ENCODE measurements at regions not wholly inside any gene's neighbourhood (a gene's known extent, or its start where the extent isn't known, plus 50 kb on each side); places are given as distances from the start of the nearest gene placed in this dataset.

DNA sequence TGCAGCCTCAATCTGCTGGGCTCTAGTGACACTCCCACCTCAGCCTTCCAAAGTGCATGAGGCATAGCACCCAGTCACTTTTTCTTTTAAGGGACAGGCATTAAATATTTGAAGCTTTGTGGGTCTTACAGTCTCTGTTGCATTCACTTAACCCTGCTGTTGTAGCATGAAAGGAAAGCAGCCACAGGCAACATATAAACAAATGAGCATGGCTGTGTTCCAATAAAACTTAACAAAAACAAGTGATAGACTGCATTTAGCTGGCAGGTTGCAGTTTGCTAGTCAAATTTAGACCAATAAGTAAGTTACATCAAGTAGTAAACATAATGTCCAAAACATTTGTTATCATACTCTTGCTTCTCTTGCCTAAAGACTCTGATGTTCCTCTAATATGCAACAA is 297.3 kb upstream of the MMADHC start:
- TF ChIP-seq, protein P1, sequence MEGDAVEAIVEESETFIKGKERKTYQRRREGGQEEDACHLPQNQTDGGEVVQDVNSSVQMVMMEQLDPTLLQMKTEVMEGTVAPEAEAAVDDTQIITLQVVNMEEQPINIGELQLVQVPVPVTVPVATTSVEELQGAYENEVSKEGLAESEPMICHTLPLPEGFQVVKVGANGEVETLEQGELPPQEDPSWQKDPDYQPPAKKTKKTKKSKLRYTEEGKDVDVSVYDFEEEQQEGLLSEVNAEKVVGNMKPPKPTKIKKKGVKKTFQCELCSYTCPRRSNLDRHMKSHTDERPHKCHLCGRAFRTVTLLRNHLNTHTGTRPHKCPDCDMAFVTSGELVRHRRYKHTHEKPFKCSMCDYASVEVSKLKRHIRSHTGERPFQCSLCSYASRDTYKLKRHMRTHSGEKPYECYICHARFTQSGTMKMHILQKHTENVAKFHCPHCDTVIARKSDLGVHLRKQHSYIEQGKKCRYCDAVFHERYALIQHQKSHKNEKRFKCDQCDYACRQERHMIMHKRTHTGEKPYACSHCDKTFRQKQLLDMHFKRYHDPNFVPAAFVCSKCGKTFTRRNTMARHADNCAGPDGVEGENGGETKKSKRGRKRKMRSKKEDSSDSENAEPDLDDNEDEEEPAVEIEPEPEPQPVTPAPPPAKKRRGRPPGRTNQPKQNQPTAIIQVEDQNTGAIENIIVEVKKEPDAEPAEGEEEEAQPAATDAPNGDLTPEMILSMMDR (IDR thresholded peaks at IDR 0.05): no peak
- no peak for TF ChIP-seq FOXM1 (IDR thresholded peaks at IDR 0.05; ENCODE audit: low read depth)
- no peak for TF ChIP-seq MEF2A (IDR thresholded peaks at IDR 0.05; ENCODE audit: borderline replicate concordance, low read depth)
- TF ChIP-seq POLR2AphosphoS5 (IDR thresholded peaks at IDR 0.05; ENCODE audit: low read depth, low read length): no peak
- no peak for TF ChIP-seq TEAD4 (IDR thresholded peaks at IDR 0.05; ENCODE audit: borderline replicate concordance, insufficient read depth)
- TF ChIP-seq, protein P2, sequence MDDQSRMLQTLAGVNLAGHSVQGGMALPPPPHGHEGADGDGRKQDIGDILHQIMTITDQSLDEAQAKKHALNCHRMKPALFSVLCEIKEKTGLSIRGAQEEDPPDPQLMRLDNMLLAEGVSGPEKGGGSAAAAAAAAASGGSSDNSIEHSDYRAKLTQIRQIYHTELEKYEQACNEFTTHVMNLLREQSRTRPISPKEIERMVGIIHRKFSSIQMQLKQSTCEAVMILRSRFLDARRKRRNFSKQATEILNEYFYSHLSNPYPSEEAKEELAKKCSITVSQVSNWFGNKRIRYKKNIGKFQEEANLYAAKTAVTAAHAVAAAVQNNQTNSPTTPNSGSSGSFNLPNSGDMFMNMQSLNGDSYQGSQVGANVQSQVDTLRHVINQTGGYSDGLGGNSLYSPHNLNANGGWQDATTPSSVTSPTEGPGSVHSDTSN (IDR thresholded peaks at IDR 0.05): no peak
- no peak for TF ChIP-seq FOSL2 (IDR thresholded peaks at IDR 0.05; ENCODE audit: borderline replicate concordance, low read depth)
- no peak for TF ChIP-seq MXI1 (IDR thresholded peaks at IDR 0.05; ENCODE audit: low read depth, low read length)
- TF ChIP-seq, protein P3, sequence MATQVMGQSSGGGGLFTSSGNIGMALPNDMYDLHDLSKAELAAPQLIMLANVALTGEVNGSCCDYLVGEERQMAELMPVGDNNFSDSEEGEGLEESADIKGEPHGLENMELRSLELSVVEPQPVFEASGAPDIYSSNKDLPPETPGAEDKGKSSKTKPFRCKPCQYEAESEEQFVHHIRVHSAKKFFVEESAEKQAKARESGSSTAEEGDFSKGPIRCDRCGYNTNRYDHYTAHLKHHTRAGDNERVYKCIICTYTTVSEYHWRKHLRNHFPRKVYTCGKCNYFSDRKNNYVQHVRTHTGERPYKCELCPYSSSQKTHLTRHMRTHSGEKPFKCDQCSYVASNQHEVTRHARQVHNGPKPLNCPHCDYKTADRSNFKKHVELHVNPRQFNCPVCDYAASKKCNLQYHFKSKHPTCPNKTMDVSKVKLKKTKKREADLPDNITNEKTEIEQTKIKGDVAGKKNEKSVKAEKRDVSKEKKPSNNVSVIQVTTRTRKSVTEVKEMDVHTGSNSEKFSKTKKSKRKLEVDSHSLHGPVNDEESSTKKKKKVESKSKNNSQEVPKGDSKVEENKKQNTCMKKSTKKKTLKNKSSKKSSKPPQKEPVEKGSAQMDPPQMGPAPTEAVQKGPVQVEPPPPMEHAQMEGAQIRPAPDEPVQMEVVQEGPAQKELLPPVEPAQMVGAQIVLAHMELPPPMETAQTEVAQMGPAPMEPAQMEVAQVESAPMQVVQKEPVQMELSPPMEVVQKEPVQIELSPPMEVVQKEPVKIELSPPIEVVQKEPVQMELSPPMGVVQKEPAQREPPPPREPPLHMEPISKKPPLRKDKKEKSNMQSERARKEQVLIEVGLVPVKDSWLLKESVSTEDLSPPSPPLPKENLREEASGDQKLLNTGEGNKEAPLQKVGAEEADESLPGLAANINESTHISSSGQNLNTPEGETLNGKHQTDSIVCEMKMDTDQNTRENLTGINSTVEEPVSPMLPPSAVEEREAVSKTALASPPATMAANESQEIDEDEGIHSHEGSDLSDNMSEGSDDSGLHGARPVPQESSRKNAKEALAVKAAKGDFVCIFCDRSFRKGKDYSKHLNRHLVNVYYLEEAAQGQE (IDR thresholded peaks at IDR 0.05; ENCODE audit: low read depth, low read length): no peak
- TF ChIP-seq TCF12 (IDR thresholded peaks at IDR 0.05): no peak
